ENCODE measurements at regions not wholly inside any gene's neighbourhood (a gene's known extent, or its start where the extent isn't known, plus 50 kb on each side); places are given as distances from the start of the nearest gene placed in this dataset.
"Not testable (repeated sequence)": the region's sequence is repeated elsewhere in the genome, so short reads cannot be mapped to it uniquely, and the experiment has no call there.

- not testable (repeated sequence) for TF ChIP-seq CTCF (IDR thresholded peaks at IDR 0.05 in 2 of 3, conservative IDR thresholded peaks at IDR 0.05 in 1 of 3; ENCODE audit: borderline replicate concordance in 1 of 3, insufficient read depth in 1 of 3, low read depth in 2 of 3, low read length in 2 of 3); ZNF274 (IDR thresholded peaks at IDR 0.05; ENCODE audit: low read depth, low read length); SP1 (IDR thresholded peaks at IDR 0.05; ENCODE audit: low read depth); EZH2 (IDR thresholded peaks at IDR 0.05); MAX (IDR thresholded peaks at IDR 0.05); REST (IDR thresholded peaks at IDR 0.05; ENCODE audit: low read depth); ATF3 (IDR thresholded peaks at IDR 0.05); SIN3A (IDR thresholded peaks at IDR 0.05; ENCODE audit: low read depth); POLR2A (IDR thresholded peaks at IDR 0.05; ENCODE audit: borderline replicate concordance, extremely low read depth, insufficient read depth, insufficient read length); POLR2AphosphoS5 (IDR thresholded peaks at IDR 0.05; ENCODE audit: low read depth, low read length); YY1 (IDR thresholded peaks at IDR 0.05; ENCODE audit: extremely low read depth, insufficient replicate concordance, low read depth, low read length); ELF1 (IDR thresholded peaks at IDR 0.05; ENCODE audit: borderline replicate concordance, low read depth); JUND (IDR thresholded peaks at IDR 0.05); TCF7L2 (IDR thresholded peaks at IDR 0.05; ENCODE audit: borderline replicate concordance, extremely low read depth, insufficient read depth, insufficient read length)
Observed at GRCh38 chr14:101266441-101266840, 294.9 kb upstream of the DIO3 start.
